GM19467 (cell line): ENCODE measurements at regions not wholly inside any gene's neighbourhood (a gene's known extent, or its start where the extent isn't known, plus 50 kb on each side); places are given as distances from the start of the nearest gene placed in this dataset.
A peak's percentile ranks its signal among the peaks of the same experiment; 100 is the strongest.

ENCODE experiments used
- ATAC-seq: cut with Tn5 transposase; IDR thresholded peaks from one replicate; pipeline ENCODE4 v1.9.1; 2021; ENCODE audit warnings: mild to moderate bottlenecking, moderate library complexity; ENCODE audit not compliant: unreplicated experiment

DNA sequence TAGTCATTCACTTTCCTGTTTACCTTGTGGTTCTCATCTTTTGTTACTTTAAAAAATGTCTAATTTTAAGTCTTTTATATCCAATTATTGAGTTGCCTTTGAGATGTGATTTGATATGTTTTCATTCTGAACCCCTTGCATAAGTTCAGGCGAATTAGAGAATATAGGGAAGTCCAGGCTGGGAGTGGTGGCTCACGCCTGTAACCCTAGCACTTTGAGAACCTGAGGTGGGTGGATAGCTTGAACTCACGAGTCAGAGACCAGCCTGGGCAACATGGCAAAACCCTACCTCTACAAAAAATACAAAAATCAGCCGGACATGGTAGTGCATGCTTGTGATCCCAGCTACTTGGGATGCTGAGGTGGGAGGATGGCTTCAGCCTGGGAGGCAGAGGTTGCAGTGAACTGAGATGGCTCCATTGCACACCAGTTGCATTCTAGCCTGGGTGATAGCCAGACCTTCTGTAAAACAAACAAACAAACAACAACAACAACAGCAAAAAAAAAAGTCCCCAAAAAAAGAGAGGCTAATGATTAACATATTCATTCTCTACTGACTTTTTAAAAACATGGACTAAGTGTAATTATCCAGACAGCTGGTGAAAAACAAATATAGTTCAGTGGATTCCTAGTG, 451.1 kb upstream of the RGS6 start:
- no peak for ATAC-seq

DNA sequence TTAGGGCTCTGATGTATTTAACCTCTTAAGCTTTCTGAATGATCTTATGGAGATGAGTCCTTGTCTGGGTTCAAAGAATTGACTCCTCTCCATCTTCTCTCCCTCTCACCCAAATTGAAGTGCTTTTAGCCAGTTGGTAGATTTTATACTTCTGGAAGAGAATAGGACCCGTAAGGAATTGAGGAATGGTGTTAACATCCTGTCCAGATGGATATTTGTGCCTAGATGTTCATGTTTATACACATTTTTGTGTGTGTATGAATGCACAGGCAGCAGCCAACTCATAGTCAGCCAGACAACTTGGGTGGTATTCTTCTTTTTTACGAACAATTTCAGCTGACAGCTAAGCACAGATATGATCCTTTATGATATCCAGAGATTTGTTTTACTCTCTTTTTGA, 449.6 kb upstream of the RGS6 start:
- ATAC-seq = no peak

DNA sequence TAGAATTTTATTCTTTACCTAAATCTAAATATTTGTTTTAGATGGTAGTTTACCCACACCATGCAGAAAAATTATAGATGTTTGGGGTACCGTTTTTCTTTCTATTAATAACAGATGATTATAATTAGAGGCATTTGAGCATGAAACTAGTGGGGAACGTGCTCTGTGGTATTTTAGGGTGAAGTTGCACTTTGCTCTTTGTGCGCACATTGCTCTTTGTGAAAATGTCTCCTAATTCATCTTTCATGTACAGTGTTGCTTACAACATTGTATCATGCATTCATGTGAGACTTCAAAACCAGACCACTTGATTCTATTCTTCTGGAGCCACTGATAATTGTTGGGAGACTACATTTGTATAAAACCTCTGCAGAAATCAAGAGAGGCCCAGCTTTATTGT, 449.1 kb upstream of the RGS6 start:
- no peak for ATAC-seq

DNA sequence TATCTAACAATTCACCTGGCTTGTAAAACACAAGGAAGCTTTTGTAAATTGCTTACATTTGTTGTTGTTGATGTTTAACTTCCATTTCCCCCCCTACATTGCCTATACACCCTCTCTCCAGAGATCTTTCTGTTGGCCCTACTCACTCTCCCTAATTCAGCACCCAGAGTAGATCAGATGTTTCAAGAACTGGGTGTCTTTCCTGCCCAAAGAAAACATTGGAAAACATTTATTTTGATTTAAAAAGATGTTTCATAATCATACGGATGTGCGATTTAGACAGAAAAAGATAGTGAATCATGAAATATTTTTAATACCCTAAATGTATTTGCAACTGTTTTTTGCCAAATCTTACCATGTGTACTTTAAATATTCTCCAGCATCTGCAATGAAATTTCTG, 446.4 kb upstream of the RGS6 start:
- ATAC-seq = no peak

DNA sequence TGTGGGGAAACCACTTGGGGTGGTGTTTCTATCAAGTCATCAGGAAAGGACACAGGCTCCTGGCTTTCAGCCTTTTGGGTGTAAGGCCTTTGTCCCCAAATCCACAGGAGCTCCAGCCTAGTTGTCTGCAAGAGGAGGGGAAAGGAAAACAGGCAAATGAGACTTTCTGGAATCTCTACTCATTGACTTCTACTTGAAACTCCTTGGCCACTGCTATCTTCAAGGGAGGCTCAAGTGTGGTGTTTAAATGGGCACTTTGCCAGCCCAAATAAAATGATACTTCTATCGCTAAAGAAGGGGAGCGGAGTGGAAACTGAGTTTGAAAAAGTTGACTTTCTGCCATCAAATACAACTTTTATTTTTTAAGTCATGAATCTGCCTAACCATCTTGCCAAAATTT, 445.9 kb upstream of the RGS6 start:
- no peak for ATAC-seq

DNA sequence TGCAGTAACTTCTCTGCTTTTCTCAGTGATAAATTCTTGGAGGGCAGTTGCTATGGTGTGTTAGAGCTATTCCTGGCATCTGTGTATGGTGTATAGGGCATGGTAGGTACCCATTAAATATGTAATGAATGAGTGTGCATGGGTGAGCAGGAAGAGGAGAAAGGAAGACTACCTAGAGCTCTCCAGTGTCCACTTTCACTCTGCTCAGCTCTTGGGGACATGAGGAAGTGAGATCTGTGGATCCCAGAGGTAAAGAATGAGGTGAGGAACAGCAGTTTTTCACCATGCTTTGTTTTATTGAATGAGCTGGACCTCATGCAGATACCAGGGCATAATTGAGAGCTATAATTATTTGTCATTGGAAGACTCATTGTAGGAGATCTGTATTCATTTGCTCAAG, 444.8 kb upstream of the RGS6 start:
- no peak for ATAC-seq

DNA sequence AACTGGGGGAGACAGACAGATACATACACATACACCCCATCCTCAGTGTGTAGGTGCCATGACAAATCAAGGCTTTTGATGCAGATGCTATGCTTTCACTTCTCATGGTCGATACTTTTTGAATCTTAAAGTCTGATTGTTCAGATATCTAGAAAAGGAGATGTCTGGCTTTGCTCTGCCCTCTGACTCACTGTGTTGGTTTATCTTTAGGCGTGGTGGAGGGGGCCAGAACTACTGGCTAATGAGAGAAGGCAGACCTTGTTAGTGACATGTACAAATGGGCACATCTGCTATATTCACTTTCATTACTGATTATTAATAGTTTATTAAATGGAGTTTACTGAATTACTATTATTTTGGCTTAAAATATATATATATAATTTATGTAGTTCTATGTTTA, 444.3 kb upstream of the RGS6 start:
- no peak for ATAC-seq

DNA sequence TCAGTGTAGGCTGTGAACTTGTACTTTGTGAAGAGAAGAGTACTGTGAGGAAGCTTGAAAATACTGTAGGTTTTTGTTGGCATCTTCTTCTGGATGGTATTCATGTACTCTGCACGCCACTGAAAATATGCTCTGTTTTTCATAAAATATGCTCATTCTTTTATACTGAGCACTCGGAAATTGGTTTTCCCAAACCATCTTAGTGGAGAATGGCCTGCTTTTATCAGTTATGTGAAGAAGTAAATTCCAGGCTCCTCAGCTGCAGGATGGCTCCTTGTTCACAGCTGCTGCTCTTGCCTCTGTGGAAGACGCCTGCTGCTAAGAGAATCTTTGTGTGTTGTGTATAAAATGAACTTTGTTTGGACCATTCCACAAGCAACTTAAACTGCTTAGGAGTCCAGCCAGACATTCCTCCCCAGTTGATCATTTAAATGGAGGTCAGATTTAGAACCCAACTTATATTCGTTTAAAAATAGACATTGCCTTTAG, 443.5 kb upstream of the RGS6 start:
- ATAC-seq = no peak

DNA sequence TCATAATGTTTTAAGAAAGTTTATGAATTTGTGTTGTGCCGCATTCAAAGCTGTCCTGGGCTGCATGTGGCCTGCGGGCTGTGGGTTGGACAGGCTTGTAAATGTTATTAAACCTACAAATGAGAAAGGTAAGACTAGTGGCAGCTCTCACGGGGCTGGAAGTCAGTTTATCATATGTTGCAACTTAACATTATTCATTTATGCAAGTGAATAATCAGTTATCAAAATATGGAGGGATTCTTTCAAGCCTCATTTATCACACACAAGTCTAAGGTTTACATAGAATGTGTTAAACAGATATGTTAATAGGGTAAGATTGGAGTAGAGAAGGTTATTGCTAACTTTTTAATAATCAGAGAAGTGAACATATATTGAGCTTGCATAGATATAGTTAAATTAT, 442.5 kb upstream of the RGS6 start:
- ATAC-seq = no peak

DNA sequence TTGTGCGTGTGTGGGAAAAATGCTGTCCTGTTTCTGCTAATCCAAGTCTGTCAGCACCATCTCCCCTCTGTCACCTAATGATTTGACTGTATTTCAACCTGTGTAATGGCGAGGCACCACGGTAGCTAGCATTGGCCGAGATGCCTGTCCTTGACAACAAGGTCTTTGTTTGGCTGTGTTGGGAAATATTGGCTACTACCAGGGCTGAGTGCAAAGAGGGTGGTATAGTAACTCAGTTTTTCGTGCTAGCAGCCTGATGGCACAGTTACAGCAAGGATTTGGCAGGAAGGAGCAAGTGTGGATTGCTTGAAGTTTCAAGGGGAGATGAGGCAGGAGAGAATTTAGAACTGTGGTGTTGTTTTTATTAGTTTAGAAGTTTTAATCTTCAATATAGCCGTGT, 440.3 kb upstream of the RGS6 start:
- no peak for ATAC-seq

DNA sequence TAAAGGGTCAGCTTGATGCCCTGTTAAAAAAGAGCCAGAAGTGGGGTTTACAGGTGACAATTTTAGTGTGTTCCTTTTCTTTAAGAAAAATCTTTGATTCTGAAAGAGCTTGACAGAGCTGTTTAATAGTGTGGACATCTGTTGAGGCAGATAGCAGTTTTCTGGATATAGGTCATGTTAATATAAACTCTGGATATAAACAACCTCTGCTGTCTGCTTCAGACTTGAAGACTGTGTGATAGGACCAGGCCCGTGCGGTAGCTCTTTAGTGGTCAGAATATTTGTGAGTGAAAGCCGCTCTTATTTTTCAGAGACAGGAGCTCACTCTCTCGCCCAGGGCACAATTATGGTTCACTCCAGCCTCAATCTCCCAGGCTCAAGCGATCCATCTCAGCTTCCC, 439.9 kb upstream of the RGS6 start:
- ATAC-seq = no peak

DNA sequence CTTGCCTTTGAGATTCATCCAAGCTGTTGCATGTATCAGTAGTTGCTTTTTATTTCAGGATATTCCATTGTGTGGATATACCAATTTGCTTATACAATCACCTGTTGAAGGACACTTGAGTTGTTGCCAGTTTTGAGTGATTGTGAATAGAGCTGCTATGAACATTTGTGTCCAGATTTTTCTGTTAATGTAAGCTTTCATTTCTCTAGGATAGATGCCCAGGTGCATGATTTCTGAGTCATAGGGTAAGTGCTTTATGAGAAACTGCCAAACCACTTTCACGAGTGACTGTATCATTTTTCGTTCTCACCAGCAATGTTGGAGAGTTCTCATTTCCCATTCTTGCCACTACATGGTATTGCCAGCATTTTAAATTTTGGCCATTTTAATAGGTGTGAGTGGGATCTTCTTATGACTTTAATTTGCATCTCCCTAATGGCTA, 434.6 kb upstream of the RGS6 start:
- ATAC-seq = peak; percentile 71

DNA sequence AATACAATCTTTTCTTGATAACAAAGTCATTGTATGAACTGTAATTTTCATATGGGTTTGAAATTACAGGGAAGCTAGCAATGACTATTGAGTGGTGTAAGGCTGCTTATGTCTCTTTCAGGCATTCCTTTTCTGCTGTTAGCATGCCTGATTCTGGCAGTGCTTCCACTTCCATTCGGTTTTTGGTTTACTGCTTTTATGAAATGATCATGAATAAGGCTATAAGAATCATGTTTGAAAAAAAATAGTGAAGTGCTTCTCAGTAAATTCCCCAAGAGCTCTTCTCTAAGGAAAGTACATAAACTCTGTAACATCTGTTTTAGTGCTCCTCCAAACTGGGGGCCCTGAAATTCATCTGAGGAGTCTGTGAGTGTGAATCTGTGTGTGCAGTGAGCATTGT, 434.0 kb upstream of the RGS6 start:
- ATAC-seq = peak; percentile 17

DNA sequence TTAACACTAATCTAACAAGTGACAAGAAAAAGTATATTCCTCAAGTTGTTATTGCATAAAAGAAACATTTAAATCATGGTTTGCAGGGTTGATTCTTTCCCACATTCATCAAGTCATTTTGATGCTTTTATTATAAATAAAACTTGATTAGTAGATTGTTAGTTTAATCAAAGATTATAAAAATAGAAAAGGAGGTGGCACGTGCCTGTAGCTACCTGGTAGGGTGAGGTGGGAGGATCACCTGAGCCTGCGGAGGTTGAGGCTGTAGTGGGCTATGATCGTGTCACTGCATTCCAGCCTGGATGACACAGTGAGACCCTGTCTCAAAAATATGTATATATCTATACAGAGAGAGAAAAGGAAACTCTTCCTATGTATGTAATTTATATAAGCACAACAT, 433.2 kb upstream of the RGS6 start:
- ATAC-seq = no peak

DNA sequence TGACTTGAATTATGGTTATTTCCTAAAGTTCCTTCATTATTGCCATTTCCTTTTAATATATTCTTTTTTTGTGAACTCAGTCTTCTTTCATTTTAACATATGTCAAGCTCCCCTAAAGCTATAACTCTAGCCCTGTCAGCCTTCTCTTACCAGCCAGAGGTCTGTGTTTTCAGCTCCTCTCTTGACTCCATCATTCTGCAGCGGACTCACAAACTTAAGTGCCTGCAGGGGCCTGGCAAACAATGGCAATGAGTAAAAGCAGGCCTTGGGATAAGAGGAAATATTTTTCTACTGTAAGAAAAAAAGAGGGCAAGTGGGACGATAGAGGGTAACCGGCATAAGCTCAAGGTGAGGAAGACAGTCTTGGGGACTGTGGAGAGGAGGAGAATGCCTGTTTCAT, 424.5 kb upstream of the RGS6 start:
- no peak for ATAC-seq

DNA sequence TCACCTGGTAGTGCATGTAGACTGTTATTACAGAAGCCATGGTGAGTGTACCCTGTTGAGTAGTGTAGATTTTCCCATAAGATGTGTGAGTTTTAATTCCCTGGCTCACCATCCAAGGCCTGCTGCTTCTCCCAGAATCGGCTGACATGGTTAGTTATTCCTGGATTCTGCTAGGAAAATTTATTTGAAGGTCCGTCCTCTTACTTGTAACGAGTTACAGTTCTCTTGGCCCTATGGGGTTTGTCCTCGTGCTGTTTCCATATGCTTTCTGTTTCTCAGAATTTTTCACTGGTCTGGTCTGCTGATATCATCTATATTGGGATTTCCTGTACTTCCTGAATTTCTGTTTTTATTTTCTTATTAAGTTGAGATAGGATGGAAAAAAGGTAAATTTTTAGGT, 423.3 kb upstream of the RGS6 start:
- ATAC-seq = no peak

DNA sequence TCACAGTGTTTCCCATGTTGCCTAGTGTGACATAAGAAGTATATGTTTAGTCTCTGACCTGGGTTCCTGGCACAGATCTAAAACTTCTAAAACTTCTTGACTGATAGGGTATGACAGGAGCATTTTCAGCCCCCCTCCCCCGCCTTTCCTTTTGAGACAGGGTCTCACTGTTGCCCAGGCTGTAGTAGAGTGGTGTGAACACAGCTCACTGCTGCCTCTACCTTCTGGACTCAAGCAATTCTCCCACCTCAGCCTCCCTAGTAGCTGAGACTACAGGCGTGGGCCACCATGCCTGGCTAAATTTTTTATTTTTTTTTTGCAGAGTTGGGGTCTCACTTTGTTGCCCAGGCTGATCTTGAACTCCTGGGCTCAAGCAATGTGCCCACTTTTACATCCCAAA, 421.1 kb upstream of the RGS6 start:
- ATAC-seq = no peak

DNA sequence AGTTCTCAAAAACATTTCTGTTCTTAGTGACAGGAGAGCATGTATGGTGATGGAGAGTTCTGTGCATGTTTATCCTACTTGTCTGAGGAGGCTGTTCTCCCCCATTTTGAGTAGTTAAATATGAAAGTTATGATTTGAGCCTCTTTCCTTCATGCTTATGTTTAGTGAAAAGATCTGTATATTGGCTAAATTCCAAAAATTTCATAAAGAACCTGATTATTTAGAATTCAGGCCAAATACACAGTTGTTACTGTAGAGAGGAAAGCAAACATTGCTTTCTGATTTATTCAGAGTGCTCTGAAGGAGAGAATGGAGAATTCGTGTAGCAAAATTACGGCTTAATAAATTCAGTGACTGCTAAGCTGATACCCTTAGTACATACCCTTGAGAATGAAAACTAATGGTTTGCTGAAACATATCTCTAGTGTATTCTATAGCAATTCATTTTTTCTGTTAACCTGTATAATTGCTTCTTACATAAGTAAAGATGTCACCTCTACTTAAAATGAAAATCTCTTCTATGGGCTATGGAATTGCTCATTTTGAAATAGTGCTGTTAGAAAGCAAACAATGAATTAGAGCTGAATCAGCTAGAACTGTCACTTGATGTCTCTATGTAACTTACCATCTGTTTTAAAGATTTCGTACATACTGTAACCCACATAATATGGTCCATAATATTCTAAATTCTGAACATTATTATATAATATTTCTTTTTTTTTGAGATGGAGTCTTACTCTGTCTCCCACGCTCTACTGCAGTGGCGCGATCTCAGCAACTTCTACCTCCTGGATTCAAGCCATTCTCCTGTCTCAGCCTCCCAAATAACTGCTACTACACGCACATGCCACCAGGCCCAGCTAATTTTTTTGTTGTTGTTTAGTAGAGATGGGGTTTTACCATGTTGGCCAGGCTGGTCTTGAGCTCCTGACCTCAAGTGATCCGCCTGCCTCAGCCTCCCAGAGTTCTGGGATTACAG, 417.0 kb upstream of the RGS6 start:
- no peak for ATAC-seq

DNA sequence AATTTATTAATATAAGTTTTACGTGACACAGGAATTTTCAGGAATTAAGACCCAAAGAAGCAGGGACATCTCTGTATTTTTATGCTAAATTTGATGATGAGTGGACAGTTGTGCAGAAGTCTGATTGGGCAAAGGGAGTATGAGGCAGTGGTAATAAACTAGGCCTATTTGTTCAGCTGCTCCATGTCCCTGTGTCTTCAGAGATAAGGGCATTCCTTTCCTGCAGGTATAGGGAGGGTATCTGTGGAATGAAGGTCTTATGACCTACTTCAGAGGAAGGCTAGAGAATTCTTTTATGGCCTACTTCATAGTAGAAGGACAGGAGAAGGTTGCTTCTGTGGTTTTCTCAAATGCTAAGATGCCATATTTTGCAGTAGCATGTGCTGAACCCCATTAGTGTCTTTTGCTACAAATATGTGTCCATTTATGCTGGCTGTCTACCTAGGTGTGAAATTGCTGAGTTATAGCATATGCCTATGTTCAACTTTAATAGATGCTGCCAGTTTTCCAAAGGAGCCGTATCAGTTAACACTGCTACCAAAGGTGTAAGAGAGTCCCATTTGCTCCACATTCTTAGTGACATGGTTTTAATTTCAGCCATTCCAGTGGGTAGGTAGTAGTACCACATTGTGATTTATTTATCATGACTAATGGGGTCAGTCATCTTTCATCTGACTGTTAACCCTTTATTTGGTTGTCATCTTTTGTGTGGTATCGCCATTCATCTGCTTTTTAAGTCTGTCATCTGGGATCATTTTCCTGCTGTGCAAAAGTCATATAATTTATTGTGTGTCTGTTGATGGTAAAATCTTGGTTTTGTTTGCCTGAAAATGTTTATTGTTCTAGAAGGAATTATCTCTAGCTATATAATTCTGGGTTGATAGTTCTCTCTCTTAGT, 410.7 kb upstream of the RGS6 start:
- no peak for ATAC-seq

DNA sequence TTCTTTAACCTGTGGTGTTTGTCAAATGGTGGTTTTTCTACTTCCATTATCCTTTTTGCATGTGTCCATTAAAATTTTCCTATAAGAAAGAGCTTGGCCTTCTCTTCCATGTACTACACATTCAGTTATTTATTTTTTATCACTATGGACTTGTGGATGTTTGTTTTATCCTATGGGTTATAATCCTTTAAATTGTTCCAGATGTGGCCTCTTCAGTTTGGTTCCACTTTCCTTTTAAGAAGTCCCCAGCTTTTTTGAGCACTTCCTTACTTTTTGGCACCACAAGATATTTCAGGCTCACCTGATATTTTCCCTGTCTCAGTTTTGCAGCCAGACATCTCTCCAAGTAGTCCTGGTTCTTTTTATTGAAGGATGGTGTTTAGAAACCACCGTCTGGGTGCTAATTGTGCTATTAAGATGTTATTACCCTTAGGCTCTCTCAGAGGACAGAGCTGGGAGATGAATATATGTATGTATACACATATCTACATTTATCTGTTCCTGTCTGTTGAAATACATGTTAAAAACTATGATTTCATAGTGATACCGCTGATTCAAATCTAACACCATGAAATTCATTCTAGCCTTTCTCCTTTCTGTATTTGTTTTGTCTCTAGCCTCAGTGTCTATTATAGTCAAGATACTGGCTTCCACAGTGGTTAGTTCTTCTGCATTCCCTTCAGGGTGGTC, 408.5 kb upstream of the RGS6 start:
- ATAC-seq = peak; percentile 73
